ENCODE measurements at regions not wholly inside any gene's neighbourhood (a gene's known extent, or its start where the extent isn't known, plus 50 kb on each side); places are given as distances from the start of the nearest gene placed in this dataset.

DNA sequence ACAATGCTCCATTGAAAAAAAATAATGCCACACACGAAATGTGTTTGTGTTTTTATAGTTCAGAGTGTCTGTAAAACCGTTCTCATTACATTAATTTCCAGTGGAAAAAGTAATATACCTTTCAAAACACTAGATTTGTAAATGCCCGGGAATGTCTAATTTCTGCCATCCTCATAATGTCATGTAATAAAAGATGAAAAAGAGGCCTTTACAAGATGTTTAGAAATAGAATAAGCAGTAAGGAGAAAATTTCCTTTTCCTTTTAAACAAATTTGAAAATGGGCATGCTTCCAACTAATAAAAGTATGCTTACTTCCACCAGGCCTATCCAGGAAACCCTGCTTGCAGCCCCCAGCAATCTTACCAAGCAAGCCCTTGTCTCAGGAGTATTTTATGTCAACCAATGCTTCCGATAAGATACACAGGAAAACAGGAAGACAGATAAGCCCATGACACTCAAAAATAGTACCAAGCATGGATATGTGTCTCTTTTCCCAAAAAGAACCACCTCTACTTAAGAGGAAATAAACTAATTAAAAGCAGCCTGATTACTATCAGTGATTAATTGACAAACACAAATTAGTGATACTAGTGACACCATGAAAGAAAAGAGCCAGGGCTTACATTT lies 894.7 kb upstream of the INTU start:
- Histone ChIP-seq H3K9me3 (ENCODE audit: insufficient read depth, low read length) (no peaks in the 10 kb centered on the region), H3K9ac (ENCODE audit: low read length) (no peak overlapping the region), H3K4me1 (ENCODE audit: low read length) (peaks cover 15% of the 10 kb centered on the region), H3K27ac (ENCODE audit: low read length) (no peak overlapping the region), H2AFZ (ENCODE audit: low read depth, low read length) (no peak overlapping the region), H3K4me3 (ENCODE audit: low read length) (no peak overlapping the region), H4K20me1 (ENCODE audit: insufficient read depth, low read length) (no peaks in the 10 kb centered on the region), H3K27me3 (ENCODE audit: low read depth, low read length) (no peaks in the 10 kb centered on the region), H3K4me2 (ENCODE audit: low read length) (no peak overlapping the region), H3K79me2 (ENCODE audit: low read length) (no peaks in the 10 kb centered on the region), H3K36me3 (replicated peaks; ENCODE audit: low read depth, low read length) (no peaks in the 10 kb centered on the region)
- TF ChIP-seq, protein P1, sequence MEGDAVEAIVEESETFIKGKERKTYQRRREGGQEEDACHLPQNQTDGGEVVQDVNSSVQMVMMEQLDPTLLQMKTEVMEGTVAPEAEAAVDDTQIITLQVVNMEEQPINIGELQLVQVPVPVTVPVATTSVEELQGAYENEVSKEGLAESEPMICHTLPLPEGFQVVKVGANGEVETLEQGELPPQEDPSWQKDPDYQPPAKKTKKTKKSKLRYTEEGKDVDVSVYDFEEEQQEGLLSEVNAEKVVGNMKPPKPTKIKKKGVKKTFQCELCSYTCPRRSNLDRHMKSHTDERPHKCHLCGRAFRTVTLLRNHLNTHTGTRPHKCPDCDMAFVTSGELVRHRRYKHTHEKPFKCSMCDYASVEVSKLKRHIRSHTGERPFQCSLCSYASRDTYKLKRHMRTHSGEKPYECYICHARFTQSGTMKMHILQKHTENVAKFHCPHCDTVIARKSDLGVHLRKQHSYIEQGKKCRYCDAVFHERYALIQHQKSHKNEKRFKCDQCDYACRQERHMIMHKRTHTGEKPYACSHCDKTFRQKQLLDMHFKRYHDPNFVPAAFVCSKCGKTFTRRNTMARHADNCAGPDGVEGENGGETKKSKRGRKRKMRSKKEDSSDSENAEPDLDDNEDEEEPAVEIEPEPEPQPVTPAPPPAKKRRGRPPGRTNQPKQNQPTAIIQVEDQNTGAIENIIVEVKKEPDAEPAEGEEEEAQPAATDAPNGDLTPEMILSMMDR (IDR thresholded peaks at IDR 0.05; ENCODE audit: low read depth, low read length) = no peak
- TF ChIP-seq EZH2phosphoT487 (IDR thresholded peaks at IDR 0.05; ENCODE audit: low read depth) = no peak

DNA sequence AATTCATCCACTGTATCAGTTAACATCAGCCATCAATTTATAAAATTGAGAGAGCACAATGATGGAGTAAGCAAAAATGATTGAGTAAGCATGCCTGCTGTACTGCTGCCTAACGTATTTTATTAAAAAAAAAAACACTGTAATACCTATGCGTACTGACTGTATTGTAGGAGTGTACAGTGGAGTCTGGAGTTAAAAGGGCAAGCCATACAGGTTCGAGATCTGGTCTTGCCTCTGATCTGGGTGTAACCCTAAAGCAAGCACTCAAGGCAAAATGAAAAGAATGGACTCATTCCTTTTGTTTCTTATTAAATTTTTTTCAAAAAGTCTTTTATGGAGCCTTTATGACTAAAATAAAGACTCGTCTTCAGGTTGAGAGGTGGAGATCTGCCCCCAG lies 894.2 kb upstream of the INTU start:
- peaks cover 15% of the 10 kb centered on the region for H3K4me1 ChIP-seq (ENCODE audit: low read length)
- no peak overlapping the region for H2AFZ ChIP-seq (ENCODE audit: low read depth, low read length)
- H3K36me3 ChIP-seq (replicated peaks; ENCODE audit: low read depth, low read length) = no peaks in the 10 kb centered on the region
- H3K79me2 ChIP-seq (ENCODE audit: low read length) = no peaks in the 10 kb centered on the region
- no peak overlapping the region for H3K4me2 ChIP-seq (ENCODE audit: low read length)
- no peaks in the 10 kb centered on the region for H4K20me1 ChIP-seq (ENCODE audit: insufficient read depth, low read length)
- H3K4me3 ChIP-seq (ENCODE audit: low read length) = no peak overlapping the region
- no peak for TF ChIP-seq EZH2phosphoT487 (IDR thresholded peaks at IDR 0.05; ENCODE audit: low read depth)
- TF ChIP-seq, protein P1 (IDR thresholded peaks at IDR 0.05; ENCODE audit: low read depth, low read length) = no peak
- no peak overlapping the region for H3K9ac ChIP-seq (ENCODE audit: low read length)
- no peak overlapping the region for H3K27ac ChIP-seq (ENCODE audit: low read length)
- H3K27me3 ChIP-seq (ENCODE audit: low read depth, low read length) = no peaks in the 10 kb centered on the region
- H3K9me3 ChIP-seq (ENCODE audit: insufficient read depth, low read length) = no peaks in the 10 kb centered on the region

DNA sequence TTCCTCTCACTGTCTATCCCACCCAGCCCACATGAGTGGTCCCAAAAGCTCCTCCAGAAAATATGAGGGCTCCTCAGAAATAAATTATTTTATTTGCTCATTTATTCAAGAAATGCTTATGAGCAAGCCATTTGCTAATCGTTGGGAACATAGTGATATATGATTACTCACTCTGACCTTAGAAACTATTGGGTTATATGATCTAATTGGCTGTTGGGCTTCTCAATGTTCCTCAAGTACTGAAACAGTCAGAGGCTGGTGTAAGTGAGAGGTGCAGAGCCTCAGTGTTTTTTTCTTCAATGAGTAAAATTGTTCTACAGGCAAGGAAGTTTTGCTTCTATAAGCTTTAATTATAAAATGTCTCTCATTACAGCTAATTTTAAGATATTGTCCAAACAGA lies 893.8 kb upstream of the INTU start:
- Histone ChIP-seq H3K36me3 (replicated peaks; ENCODE audit: low read depth, low read length) (no peaks in the 10 kb centered on the region), H2AFZ (ENCODE audit: low read depth, low read length) (no peak overlapping the region), H3K27me3 (ENCODE audit: low read depth, low read length) (no peaks in the 10 kb centered on the region), H3K9ac (ENCODE audit: low read length) (no peak overlapping the region), H3K4me3 (ENCODE audit: low read length) (no peak overlapping the region), H3K79me2 (ENCODE audit: low read length) (no peaks in the 10 kb centered on the region), H3K27ac (ENCODE audit: low read length) (no peak overlapping the region), H4K20me1 (ENCODE audit: insufficient read depth, low read length) (no peaks in the 10 kb centered on the region), H3K9me3 (ENCODE audit: insufficient read depth, low read length) (no peaks in the 10 kb centered on the region), H3K4me2 (ENCODE audit: low read length) (no peak overlapping the region), H3K4me1 (ENCODE audit: low read length) (peaks cover 15% of the 10 kb centered on the region)
- TF ChIP-seq, protein P1 (IDR thresholded peaks at IDR 0.05; ENCODE audit: low read depth, low read length) = no peak
- no peak for TF ChIP-seq EZH2phosphoT487 (IDR thresholded peaks at IDR 0.05; ENCODE audit: low read depth)

DNA sequence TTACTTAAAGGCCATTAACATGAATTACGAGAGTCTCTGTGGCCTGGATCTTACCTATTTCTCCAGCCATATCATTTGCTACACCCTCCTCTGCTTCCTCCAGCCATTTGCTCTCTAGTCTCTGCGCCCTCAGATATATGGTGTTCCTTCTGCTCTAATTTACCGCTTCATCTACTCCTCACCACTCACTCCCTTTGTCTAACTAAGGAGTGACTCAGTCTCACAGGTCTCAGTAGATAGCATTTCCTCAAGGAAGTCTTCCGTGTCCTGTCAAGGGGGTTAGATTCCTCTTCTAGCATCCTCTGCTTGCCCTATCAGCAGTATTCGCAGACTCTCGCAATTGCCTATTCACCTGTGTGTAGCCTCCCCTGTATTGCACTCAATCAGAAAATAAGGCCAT lies 892.1 kb upstream of the INTU start:
- Histone ChIP-seq H3K4me3 (ENCODE audit: low read length) (no peak overlapping the region), H3K79me2 (ENCODE audit: low read length) (no peaks in the 10 kb centered on the region), H4K20me1 (ENCODE audit: insufficient read depth, low read length) (no peaks in the 10 kb centered on the region), H2AFZ (ENCODE audit: low read depth, low read length) (no peak overlapping the region), H3K9ac (ENCODE audit: low read length) (no peak overlapping the region), H3K4me1 (ENCODE audit: low read length) (peaks cover 15% of the 10 kb centered on the region), H3K9me3 (ENCODE audit: insufficient read depth, low read length) (no peaks in the 10 kb centered on the region), H3K36me3 (replicated peaks; ENCODE audit: low read depth, low read length) (no peaks in the 10 kb centered on the region), H3K4me2 (ENCODE audit: low read length) (no peak overlapping the region), H3K27me3 (ENCODE audit: low read depth, low read length) (no peaks in the 10 kb centered on the region), H3K27ac (ENCODE audit: low read length) (no peak overlapping the region)
- TF ChIP-seq, protein P1 (IDR thresholded peaks at IDR 0.05; ENCODE audit: low read depth, low read length) = no peak
- no peak for TF ChIP-seq EZH2phosphoT487 (IDR thresholded peaks at IDR 0.05; ENCODE audit: low read depth)
